OCI-LY1 (cell line): ENCODE measurements at regions not wholly inside any gene's neighbourhood (a gene's known extent, or its start where the extent isn't known, plus 50 kb on each side); places are given as distances from the start of the nearest gene placed in this dataset.

Experiments used
- EZH2 ChIP-seq: fragments of 200-600 bp; sonication (generic), shearing (Covaris generic); IDR thresholded peaks from 2 replicates; pipeline ENCODE4 v1.8.0; 2017; ENCODE audit warnings: borderline replicate concordance, mixed run types, mild to moderate bottlenecking, antibody characterized with exemption, low read length, moderate library complexity, mixed read lengths
- TF ChIP-seq, protein P1 (sequence below): fragments of 200-600 bp; sonication (generic), shearing (Covaris generic); IDR thresholded peaks from 2 replicates; pipeline ENCODE4 v1.5.1; 2017; ENCODE audit warnings: mild to moderate bottlenecking, antibody characterized with exemption, low read length, moderate library complexity, mixed read lengths

DNA sequence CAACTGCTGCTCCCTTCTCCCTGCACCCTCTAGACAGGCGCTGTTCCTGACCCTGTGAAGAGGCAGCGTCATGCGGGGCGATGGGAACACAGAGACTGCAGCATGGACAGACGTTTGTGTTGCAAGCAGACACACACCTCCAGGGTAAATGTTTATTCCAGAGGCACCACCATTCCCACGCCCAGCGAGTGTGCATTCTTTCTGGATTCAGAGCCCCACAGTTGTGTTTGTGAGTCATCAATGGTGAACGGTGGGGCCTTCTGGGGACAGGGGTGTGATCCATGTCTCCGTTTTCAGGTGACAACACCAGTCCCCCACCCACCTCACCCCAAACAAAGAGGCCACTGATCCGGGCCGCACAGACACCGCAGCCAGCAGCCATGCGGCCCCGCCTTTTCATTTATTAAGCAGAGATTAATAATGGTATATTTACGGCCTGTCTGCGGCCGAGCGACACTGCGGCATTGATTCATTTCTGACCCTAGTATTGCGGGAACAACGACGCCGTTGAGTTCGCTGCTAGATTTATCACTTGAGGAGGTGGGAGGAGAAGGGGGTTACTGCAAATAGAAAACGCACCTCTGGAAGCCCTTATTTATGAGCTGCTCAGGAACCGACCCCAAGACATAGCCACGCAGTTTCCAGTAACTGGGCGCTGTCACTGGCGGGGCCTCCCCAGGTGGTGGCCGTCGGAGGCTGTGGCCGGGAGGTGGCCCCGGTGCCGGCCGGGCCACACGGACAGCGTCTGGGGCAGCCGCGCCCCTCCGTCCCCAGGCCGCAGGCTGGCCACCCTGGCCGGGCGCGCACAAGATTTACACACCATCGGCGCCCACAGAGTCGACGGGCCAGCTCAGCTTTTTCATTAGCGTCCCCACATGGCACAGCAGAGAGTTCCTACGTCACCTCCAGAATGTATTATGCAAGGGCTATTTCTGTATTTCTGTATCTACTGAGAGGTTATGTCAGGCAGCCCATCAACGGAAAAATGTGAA, 367.6 kb downstream of the THBS2 start:
- TF ChIP-seq, protein P1, sequence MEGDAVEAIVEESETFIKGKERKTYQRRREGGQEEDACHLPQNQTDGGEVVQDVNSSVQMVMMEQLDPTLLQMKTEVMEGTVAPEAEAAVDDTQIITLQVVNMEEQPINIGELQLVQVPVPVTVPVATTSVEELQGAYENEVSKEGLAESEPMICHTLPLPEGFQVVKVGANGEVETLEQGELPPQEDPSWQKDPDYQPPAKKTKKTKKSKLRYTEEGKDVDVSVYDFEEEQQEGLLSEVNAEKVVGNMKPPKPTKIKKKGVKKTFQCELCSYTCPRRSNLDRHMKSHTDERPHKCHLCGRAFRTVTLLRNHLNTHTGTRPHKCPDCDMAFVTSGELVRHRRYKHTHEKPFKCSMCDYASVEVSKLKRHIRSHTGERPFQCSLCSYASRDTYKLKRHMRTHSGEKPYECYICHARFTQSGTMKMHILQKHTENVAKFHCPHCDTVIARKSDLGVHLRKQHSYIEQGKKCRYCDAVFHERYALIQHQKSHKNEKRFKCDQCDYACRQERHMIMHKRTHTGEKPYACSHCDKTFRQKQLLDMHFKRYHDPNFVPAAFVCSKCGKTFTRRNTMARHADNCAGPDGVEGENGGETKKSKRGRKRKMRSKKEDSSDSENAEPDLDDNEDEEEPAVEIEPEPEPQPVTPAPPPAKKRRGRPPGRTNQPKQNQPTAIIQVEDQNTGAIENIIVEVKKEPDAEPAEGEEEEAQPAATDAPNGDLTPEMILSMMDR, result no peak
- no peak for TF ChIP-seq EZH2
